ENCODE measurements at regions not wholly inside any gene's neighbourhood (a gene's known extent, or its start where the extent isn't known, plus 50 kb on each side); places are given as distances from the start of the nearest gene placed in this dataset.

GRCh38 chr3:166836836-166837235 is 543.3 kb downstream of the ZBBX start:
- H3K4me2 ChIP-seq = no peak overlapping the region
- no peak overlapping the region for H3K4me3 ChIP-seq (ENCODE audit: low read depth in 2 of 2, low read length in 1 of 2)
- H3K9me2 ChIP-seq = no peaks in the 10 kb centered on the region
- H3F3A ChIP-seq (replicated peaks; ENCODE audit: insufficient read depth) = no peaks in the 10 kb centered on the region
- ChIA-PET CTCF (interaction anchor here (0.9 to 2.9 kb wide), 3 partner anchors 10 to 515 kb away, joined by 3 to 18 read pairs (median 3); no protein-coding TSS in a partner anchor), POLR2A (no interaction called here)
- H3K4me1 ChIP-seq (ENCODE audit: control insufficient read depth in 1 of 2, insufficient read depth in 2 of 2, low read depth in 1 of 2, low read length in 1 of 2) = no peaks in the 10 kb centered on the region
- H3K36me3 ChIP-seq (replicated peaks in 1 of 2; ENCODE audit: control insufficient read depth in 1 of 2, insufficient read depth in 2 of 2, low read length in 1 of 2) = no peaks in the 10 kb centered on the region
- H3K27me3 ChIP-seq (ENCODE audit: insufficient read depth) = no peaks in the 10 kb centered on the region
- no peak overlapping the region for H3K27ac ChIP-seq (ENCODE audit: low read depth in 2 of 2, low read length in 1 of 2)
- 61% methylated on average over 1 of the region's 1 CpG for WGBS (ENCODE audit: low lambda C conversion rate)
- H2AFZ ChIP-seq (ENCODE audit: low read depth) = no peak overlapping the region
- H3K9ac ChIP-seq = no peak overlapping the region
- DNase-seq = no peak
- TF ChIP-seq FOXM1 (IDR thresholded peaks at IDR 0.05; ENCODE audit: low read depth) (no peak), CHD2 (IDR thresholded peaks at IDR 0.05; ENCODE audit: low read length, partially characterized antibody) (no peak), ELF1 (IDR thresholded peaks at IDR 0.05) (no peak), RFX5 (IDR thresholded peaks at IDR 0.05; ENCODE audit: low read length) (no peak), GABPA (IDR thresholded peaks at IDR 0.05; ENCODE audit: low read depth) (no peak), FOSL2 (IDR thresholded peaks at IDR 0.05; ENCODE audit: borderline replicate concordance, low read depth) (no peak), USF1 (IDR thresholded peaks at IDR 0.05; ENCODE audit: borderline replicate concordance, low read depth) (no peak), SIN3A (IDR thresholded peaks at IDR 0.05; ENCODE audit: borderline replicate concordance, low read depth, low read length) (no peak)
- H4K20me1 ChIP-seq (ENCODE audit: insufficient read depth) = no peaks in the 10 kb centered on the region
- H3K79me2 ChIP-seq (ENCODE audit: insufficient read depth) = no peaks in the 10 kb centered on the region
- H3K9me3 ChIP-seq = no peaks in the 10 kb centered on the region

- Histone ChIP-seq H3K9me3 (no peaks in the 10 kb centered on the region), H3K4me1 (ENCODE audit: control insufficient read depth in 1 of 2, insufficient read depth in 2 of 2, low read depth in 1 of 2, low read length in 1 of 2) (no peaks in the 10 kb centered on the region), H3K27me3 (ENCODE audit: insufficient read depth) (no peaks in the 10 kb centered on the region), H3K4me3 (ENCODE audit: low read depth in 2 of 2, low read length in 1 of 2) (no peak overlapping the region), H4K20me1 (ENCODE audit: insufficient read depth) (no peaks in the 10 kb centered on the region), H3K4me2 (no peak overlapping the region), H3K27ac (ENCODE audit: low read depth in 2 of 2, low read length in 1 of 2) (no peak overlapping the region), H2AFZ (ENCODE audit: low read depth) (no peak overlapping the region), H3K36me3 (replicated peaks in 1 of 2; ENCODE audit: control insufficient read depth in 1 of 2, insufficient read depth in 2 of 2, low read length in 1 of 2) (no peaks in the 10 kb centered on the region), H3K79me2 (ENCODE audit: insufficient read depth) (no peaks in the 10 kb centered on the region), H3F3A (replicated peaks; ENCODE audit: insufficient read depth) (no peaks in the 10 kb centered on the region), H3K9me2 (no peaks in the 10 kb centered on the region), H3K9ac (no peak overlapping the region)
- WGBS (ENCODE audit: low lambda C conversion rate) = 13% methylated on average over 3 of the region's 3 CpGs
- ChIA-PET POLR2A (no interaction called here), CTCF (no interaction called here)
- DNase-seq = no peak
- TF ChIP-seq IRF3 (IDR thresholded peaks at IDR 0.05; ENCODE audit: low read depth, low read length) = no peak
- TF ChIP-seq FOSL2 (IDR thresholded peaks at IDR 0.05; ENCODE audit: borderline replicate concordance, low read depth) = no peak
- TF ChIP-seq MXI1 (IDR thresholded peaks at IDR 0.05; ENCODE audit: low read depth, low read length) = no peak
- TF ChIP-seq NRF1 (IDR thresholded peaks at IDR 0.05; ENCODE audit: low read depth, low read length) = no peak
- TF ChIP-seq TEAD4 (IDR thresholded peaks at IDR 0.05; ENCODE audit: borderline replicate concordance, insufficient read depth) = no peak
- no peak for TF ChIP-seq RCOR1 (IDR thresholded peaks at IDR 0.05; ENCODE audit: low read length)
- TF ChIP-seq EZH2phosphoT487 (IDR thresholded peaks at IDR 0.05; ENCODE audit: borderline replicate concordance, low read depth) = no peak
- no peak for TF ChIP-seq REST (IDR thresholded peaks at IDR 0.05; ENCODE audit: low read depth, low read length)
- TF ChIP-seq NFIC (IDR thresholded peaks at IDR 0.05; ENCODE audit: borderline replicate concordance) = no peak
- no peak for TF ChIP-seq YY1 (IDR thresholded peaks at IDR 0.05; ENCODE audit: low read depth)
- no peak for TF ChIP-seq RXRA (IDR thresholded peaks at IDR 0.05; ENCODE audit: borderline replicate concordance, low read depth)
These were observed 550.2 kb downstream of the ZBBX start for GRCh38 chr3:166829896-166830295.
